Natural killer cell (primary cell): ENCODE measurements at regions not wholly inside any gene's neighbourhood (a gene's known extent, or its start where the extent isn't known, plus 50 kb on each side); places are given as distances from the start of the nearest gene placed in this dataset.

Source experiments
- ATAC-seq, 3 donors: fragments of 150-1000 bp in 2 of 3; fragments of 200-7000 bp in 1 of 3; cut with Tn5 transposase; 1 replicate in 1 of 3; 2 replicates in 2 of 3; pipeline ENCODE4 v1.10.0; 2021; ENCODE audit warnings: mild to moderate bottlenecking in 2 of 3, moderate library complexity in 2 of 3
- DNase-seq, 2 donors: peaks; one replicate each; pipeline versions ENCODE4 v3.0.0 to v3.0.0-alpha.2; 2013 to 2021; ENCODE audit warnings: mixed read lengths in 1 of 2
- H3K27ac ChIP-seq: one replicate; pipeline ENCODE4 v1.5.1; 2013; ENCODE audit warnings: mild to moderate bottlenecking, low read length
- H3K27me3 ChIP-seq: one replicate; pipeline ENCODE4 v1.6.1; 2013; ENCODE audit warnings: low read length; ENCODE audit not compliant: control insufficient read depth, insufficient read depth
- H3K36me3 ChIP-seq: one replicate; pipeline ENCODE4 v1.6.1; 2013; ENCODE audit warnings: low read length; ENCODE audit not compliant: control insufficient read depth, insufficient read depth
- H3K4me1 ChIP-seq: one replicate; pipeline ENCODE4 v1.6.1; 2013; ENCODE audit warnings: low read length; ENCODE audit not compliant: control insufficient read depth, insufficient read depth
- H3K4me3 ChIP-seq: one replicate; pipeline ENCODE4 v1.5.1; 2013; ENCODE audit warnings: low read length
- H3K9me3 ChIP-seq: one replicate; pipeline ENCODE4 v1.6.1; 2013; ENCODE audit warnings: low read length; ENCODE audit not compliant: control insufficient read depth, insufficient read depth
- H3K27ac Mint-ChIP-seq, 2 donors: one replicate each; pipeline ENCODE4 v1.8.0; 2022; ENCODE audit warnings: mild to moderate bottlenecking in 2 of 2, mixed read lengths in 2 of 2, moderate library complexity in 1 of 2
- H3K27me3 Mint-ChIP-seq, 2 donors: one replicate each; pipeline ENCODE4 v1.8.0; 2022; ENCODE audit warnings: low read depth in 2 of 2, mixed read lengths in 2 of 2
- H3K36me3 Mint-ChIP-seq: one replicate; pipeline ENCODE4 v1.8.0; 2022; ENCODE audit warnings: mixed read lengths
- H3K4me1 Mint-ChIP-seq, 2 donors: one replicate each; pipeline ENCODE4 v1.8.0; 2022; ENCODE audit warnings: mixed read lengths in 2 of 2
- H3K4me3 Mint-ChIP-seq: one replicate; pipeline ENCODE4 v1.8.0; 2022; ENCODE audit warnings: mild to moderate bottlenecking, moderate library complexity, mixed read lengths
- H3K9me3 Mint-ChIP-seq, 2 donors: one replicate each; pipeline ENCODE4 v1.8.0; 2022; ENCODE audit warnings: mixed read lengths in 2 of 2
- CTCF ChIP-seq: fragments of 200-600 bp; IDR thresholded peaks from one replicate; pipeline ENCODE4 v1.8.0; 2022; ENCODE audit warnings: antibody characterized with exemption
- WGBS: methylation state at CpG from one replicate; pipeline ENCODE4 v1.1.7; 2013; ENCODE audit warnings: missing lambda C conversion rate; ENCODE audit not compliant: insufficient coverage; 5-methylcytosine and 5-hydroxymethylcytosine counted together
- intact Hi-C: fragments of 100-400 bp; cut with micrococcal nuclease; formaldehyde crosslinking; loops from one replicate; pipeline ENCODE4 v1.14.2; 2022

- no peak overlapping the region for H3K4me3 Mint-ChIP-seq
- no peak overlapping the region for H3K27ac ChIP-seq
Observed at GRCh38 chr14:26995301-26995700, 397.5 kb upstream of the NOVA1 start.

DNA sequence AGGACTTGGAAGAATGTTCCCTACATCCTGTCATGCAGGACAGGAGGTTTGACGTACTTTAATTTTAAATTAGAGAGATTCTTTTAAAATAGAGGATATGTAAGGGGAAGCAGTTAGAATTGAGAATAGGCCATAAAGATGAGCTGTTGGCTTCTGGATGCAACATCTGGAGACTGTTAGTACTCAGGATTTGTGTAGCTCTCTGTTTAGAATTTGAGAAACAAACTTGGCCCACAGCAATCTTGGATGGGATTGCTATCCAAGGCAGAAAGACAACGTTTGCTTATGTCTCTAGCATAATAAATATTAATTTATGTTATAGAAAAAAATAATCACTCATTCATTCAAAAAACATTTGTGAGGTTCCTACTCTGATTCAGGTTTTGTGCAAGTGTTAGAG, 398.4 kb upstream of the NOVA1 start:
- 69% methylated on average over 1 of the region's 2 CpGs for WGBS
- DNase-seq (no peak), ATAC-seq (no peak)
- no peaks in the 10 kb centered on the region for H3K27me3 Mint-ChIP-seq
- H3K4me3 ChIP-seq = no peak overlapping the region
- TF ChIP-seq CTCF = no peak
- no peaks in the 10 kb centered on the region for H3K36me3 ChIP-seq
- H3K9me3 Mint-ChIP-seq = peaks cover 6 to 10% of the 10 kb centered on the region in 2 donors
- H3K4me3 Mint-ChIP-seq = no peak overlapping the region
- peaks cover 2% of the 10 kb centered on the region for H3K9me3 ChIP-seq
- no peaks in the 10 kb centered on the region for H3K4me1 ChIP-seq
- no peaks in the 10 kb centered on the region for H3K4me1 Mint-ChIP-seq
- no peaks in the 10 kb centered on the region for H3K27me3 ChIP-seq
- H3K27ac ChIP-seq = no peak overlapping the region
- intact Hi-C loops = no loop called here
- H3K27ac Mint-ChIP-seq = no peak overlapping the region
- no peaks in the 10 kb centered on the region for H3K36me3 Mint-ChIP-seq

More at GRCh38 chr14:26995301-26995700, 397.5 kb upstream of the NOVA1 start:
- intact Hi-C loops = no loop called here
- TF ChIP-seq CTCF = no peak
- H3K36me3 Mint-ChIP-seq = no peaks in the 10 kb centered on the region
- Histone ChIP-seq H3K36me3 (no peaks in the 10 kb centered on the region), H3K4me3 (no peak overlapping the region), H3K27me3 (no peaks in the 10 kb centered on the region), H3K4me1 (no peaks in the 10 kb centered on the region), H3K9me3 (no peaks in the 10 kb centered on the region)
- no peak overlapping the region for H3K27ac Mint-ChIP-seq
- DNase-seq (no peak), ATAC-seq (no peak)
- H3K9me3 Mint-ChIP-seq = peaks cover 10 to 12% of the 10 kb centered on the region in 2 donors
- no peaks in the 10 kb centered on the region for H3K4me1 Mint-ChIP-seq
- no peaks in the 10 kb centered on the region for H3K27me3 Mint-ChIP-seq

- Histone ChIP-seq H3K27ac (no peak overlapping the region), H3K4me1 (no peaks in the 10 kb centered on the region), H3K9me3 (peaks cover 2% of the 10 kb centered on the region), H3K27me3 (no peaks in the 10 kb centered on the region), H3K36me3 (no peaks in the 10 kb centered on the region), H3K4me3 (no peak overlapping the region)
- Mint-ChIP-seq H3K27ac (no peak overlapping the region), H3K4me3 (no peak overlapping the region), H3K9me3 (peaks cover 6 to 11% of the 10 kb centered on the region in 2 donors), H3K36me3 (no peaks in the 10 kb centered on the region), H3K4me1 (no peaks in the 10 kb centered on the region), H3K27me3 (no peaks in the 10 kb centered on the region)
- WGBS = no CpG with 5 or more reads among the region's 2 CpGs
- TF ChIP-seq CTCF = no peak
- intact Hi-C loops = no loop called here
- DNase-seq (no peak), ATAC-seq (no peak)
Observed at GRCh38 chr14:27002179-27002578, 404.3 kb upstream of the NOVA1 start.

DNA sequence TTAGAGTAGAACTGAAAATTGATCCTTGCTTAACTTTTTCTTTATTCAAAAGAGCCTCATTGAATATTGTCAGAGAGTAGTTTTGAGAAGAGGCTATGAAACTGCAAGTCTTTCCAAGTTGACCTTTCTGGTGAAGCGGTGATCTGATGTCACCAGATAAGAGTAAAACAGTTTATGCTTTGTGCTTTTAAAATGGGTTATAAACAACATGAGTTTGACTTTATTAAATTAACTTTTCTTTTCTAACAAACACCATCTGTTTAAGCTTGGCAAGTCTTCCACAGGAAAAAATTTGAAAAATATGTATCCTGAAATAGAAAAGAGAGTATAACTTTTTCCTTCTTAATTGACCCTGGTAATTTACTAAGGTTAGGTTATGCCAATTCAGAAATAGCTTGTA, 408.7 kb upstream of the NOVA1 start:
- H3K27me3 ChIP-seq = no peaks in the 10 kb centered on the region
- H3K4me1 Mint-ChIP-seq = no peaks in the 10 kb centered on the region
- no peak overlapping the region for H3K4me3 Mint-ChIP-seq
- no peaks in the 10 kb centered on the region for H3K36me3 Mint-ChIP-seq
- peaks cover 4% of the 10 kb centered on the region for H3K9me3 ChIP-seq
- H3K27ac Mint-ChIP-seq = no peak overlapping the region
- no peaks in the 10 kb centered on the region for H3K4me1 ChIP-seq
- DNase-seq = no peak
- 100% methylated on average over 1 of the region's 1 CpG for WGBS
- intact Hi-C loops = no loop called here
- TF ChIP-seq CTCF = no peak
- peaks cover 12 to 13% of the 10 kb centered on the region in 2 donors for H3K9me3 Mint-ChIP-seq
- no peak for ATAC-seq
- no peak overlapping the region for H3K27ac ChIP-seq
- H3K36me3 ChIP-seq = no peaks in the 10 kb centered on the region
- no peak overlapping the region for H3K4me3 ChIP-seq
- no peaks in the 10 kb centered on the region for H3K27me3 Mint-ChIP-seq
